ENCODE measurements at regions not wholly inside any gene's neighbourhood (a gene's known extent, or its start where the extent isn't known, plus 50 kb on each side); places are given as distances from the start of the nearest gene placed in this dataset.

GRCh38 chr1:195193134-195193533, 1415.1 kb downstream of the KCNT2 start:
- TF ChIP-seq TAF1 (IDR thresholded peaks at IDR 0.05; ENCODE audit: borderline replicate concordance, insufficient read depth, low read length) (no peak), FOXP2 (optimal IDR thresholded peaks at IDR 0.05; ENCODE audit: borderline replicate concordance, extremely low read depth, extremely low read length, insufficient read depth) (no peak), POLR2AphosphoS5 (IDR thresholded peaks at IDR 0.05; ENCODE audit: low read depth, low read length) (no peak)
- TF ChIP-seq, protein P1, sequence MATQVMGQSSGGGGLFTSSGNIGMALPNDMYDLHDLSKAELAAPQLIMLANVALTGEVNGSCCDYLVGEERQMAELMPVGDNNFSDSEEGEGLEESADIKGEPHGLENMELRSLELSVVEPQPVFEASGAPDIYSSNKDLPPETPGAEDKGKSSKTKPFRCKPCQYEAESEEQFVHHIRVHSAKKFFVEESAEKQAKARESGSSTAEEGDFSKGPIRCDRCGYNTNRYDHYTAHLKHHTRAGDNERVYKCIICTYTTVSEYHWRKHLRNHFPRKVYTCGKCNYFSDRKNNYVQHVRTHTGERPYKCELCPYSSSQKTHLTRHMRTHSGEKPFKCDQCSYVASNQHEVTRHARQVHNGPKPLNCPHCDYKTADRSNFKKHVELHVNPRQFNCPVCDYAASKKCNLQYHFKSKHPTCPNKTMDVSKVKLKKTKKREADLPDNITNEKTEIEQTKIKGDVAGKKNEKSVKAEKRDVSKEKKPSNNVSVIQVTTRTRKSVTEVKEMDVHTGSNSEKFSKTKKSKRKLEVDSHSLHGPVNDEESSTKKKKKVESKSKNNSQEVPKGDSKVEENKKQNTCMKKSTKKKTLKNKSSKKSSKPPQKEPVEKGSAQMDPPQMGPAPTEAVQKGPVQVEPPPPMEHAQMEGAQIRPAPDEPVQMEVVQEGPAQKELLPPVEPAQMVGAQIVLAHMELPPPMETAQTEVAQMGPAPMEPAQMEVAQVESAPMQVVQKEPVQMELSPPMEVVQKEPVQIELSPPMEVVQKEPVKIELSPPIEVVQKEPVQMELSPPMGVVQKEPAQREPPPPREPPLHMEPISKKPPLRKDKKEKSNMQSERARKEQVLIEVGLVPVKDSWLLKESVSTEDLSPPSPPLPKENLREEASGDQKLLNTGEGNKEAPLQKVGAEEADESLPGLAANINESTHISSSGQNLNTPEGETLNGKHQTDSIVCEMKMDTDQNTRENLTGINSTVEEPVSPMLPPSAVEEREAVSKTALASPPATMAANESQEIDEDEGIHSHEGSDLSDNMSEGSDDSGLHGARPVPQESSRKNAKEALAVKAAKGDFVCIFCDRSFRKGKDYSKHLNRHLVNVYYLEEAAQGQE (IDR thresholded peaks at IDR 0.05; ENCODE audit: insufficient read depth in 1 of 2, low read depth in 2 of 2, low read length in 2 of 2): no peak
